ENCODE measurements at regions not wholly inside any gene's neighbourhood (a gene's known extent, or its start where the extent isn't known, plus 50 kb on each side); places are given as distances from the start of the nearest gene placed in this dataset.

DNA sequence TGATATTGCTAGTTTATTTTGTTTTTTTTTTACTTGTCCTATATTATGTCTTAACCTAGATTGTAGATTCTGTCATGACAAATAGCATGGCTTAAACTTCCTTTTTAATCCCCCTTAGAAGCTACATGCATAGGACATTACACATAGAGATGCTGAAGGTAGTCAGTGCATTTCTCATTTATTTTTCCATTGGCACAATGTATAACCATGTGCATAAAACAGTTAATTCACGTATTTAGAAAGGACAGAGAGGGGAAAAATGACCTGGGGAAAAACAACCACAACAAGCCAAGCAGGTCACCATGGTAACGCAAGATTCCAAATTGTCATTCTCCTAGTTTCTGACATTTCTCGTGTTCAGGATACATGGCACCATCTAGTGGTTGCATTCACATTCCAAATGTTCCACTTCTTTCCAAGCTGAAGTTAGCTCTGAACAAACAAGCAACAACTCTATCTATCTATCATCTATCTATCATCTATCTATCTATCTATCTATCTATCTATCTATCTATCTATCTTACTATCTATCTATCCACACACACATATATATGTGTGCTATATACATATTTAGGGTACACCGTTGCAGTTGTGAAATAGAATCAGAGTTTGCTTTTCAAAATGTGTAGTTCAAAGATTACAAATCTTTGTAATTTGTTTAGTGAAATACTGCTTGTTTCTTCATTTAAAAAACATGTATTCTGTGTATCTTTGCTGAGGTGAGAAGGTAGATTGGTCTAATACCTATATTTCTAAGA is 487.2 kb upstream of the ST8SIA4 start:
- TF ChIP-seq, protein P1, sequence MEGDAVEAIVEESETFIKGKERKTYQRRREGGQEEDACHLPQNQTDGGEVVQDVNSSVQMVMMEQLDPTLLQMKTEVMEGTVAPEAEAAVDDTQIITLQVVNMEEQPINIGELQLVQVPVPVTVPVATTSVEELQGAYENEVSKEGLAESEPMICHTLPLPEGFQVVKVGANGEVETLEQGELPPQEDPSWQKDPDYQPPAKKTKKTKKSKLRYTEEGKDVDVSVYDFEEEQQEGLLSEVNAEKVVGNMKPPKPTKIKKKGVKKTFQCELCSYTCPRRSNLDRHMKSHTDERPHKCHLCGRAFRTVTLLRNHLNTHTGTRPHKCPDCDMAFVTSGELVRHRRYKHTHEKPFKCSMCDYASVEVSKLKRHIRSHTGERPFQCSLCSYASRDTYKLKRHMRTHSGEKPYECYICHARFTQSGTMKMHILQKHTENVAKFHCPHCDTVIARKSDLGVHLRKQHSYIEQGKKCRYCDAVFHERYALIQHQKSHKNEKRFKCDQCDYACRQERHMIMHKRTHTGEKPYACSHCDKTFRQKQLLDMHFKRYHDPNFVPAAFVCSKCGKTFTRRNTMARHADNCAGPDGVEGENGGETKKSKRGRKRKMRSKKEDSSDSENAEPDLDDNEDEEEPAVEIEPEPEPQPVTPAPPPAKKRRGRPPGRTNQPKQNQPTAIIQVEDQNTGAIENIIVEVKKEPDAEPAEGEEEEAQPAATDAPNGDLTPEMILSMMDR (conservative IDR thresholded peaks at IDR 0.05; ENCODE audit: low read length) = peak; percentile 84
- TF ChIP-seq EZH2phosphoT487 (IDR thresholded peaks at IDR 0.05; ENCODE audit: borderline replicate concordance, low read depth, low read length) = no peak

Measured in OCI-LY7 (cell line).